Esophagus muscularis mucosa (tissue), 3 donors: ENCODE measurements at regions not wholly inside any gene's neighbourhood (a gene's known extent, or its start where the extent isn't known, plus 50 kb on each side); places are given as distances from the start of the nearest gene placed in this dataset.

Source experiments
- CTCF ChIP-seq, 3 experiments: fragments of 200-600 bp in 2 of 3; fragments of 450-650 bp in 1 of 3; sonication (generic) in 2 of 3; IDR thresholded peaks; one replicate each; pipeline ENCODE4 v1.5.1; 2017 to 2019; ENCODE audit warnings: antibody characterized with exemption in 3 of 3, mild to moderate bottlenecking in 2 of 3, moderate library complexity in 1 of 3
- POLR2A ChIP-seq: fragments of 450-650 bp; IDR thresholded peaks from one replicate; pipeline ENCODE4 v1.6.1; 2017; ENCODE audit warnings: antibody characterized with exemption, moderate library complexity, mild to moderate bottlenecking, low read depth

GRCh38 chr19:23470873-23471545 lies 75.7 kb upstream of the ZNF91 start:
- TF ChIP-seq CTCF (IDR thresholded peaks at IDR 0.05) (no peak), POLR2A (no peak)
